ENCODE measurements at regions not wholly inside any gene's neighbourhood (a gene's known extent, or its start where the extent isn't known, plus 50 kb on each side); places are given as distances from the start of the nearest gene placed in this dataset.

GRCh38 chr1:195773931-195774330 lies 834.3 kb downstream of the KCNT2 start:
- no peaks in the 10 kb centered on the region for H3K36me3 Mint-ChIP-seq (ENCODE audit: insufficient read depth, unreplicated experiment)
- H3K9me3 Mint-ChIP-seq (ENCODE audit: unreplicated experiment) = no peaks in the 10 kb centered on the region
- DNase-seq (ENCODE audit: unreplicated experiment) = no peak
- ChIA-PET POLR2A (no interaction called here), CTCF (no interaction called here)
- no peaks in the 10 kb centered on the region for H3K4me1 Mint-ChIP-seq (ENCODE audit: insufficient read depth, unreplicated experiment)
- no TSS peak for BruUV-seq (replicated peaks)
- intact Hi-C loops (cut with micrococcal nuclease) = no loop called here
- H3K4me3 Mint-ChIP-seq (ENCODE audit: unreplicated experiment) = no peak overlapping the region
- no peaks in the 10 kb centered on the region for H3K27me3 Mint-ChIP-seq (ENCODE audit: insufficient read depth, unreplicated experiment)
- no peak for TF ChIP-seq CTCF (IDR thresholded peaks at IDR 0.05; ENCODE audit: unreplicated experiment)
- no peak overlapping the region for H3K27ac Mint-ChIP-seq (ENCODE audit: low read depth, unreplicated experiment)

- TF ChIP-seq CTCF (IDR thresholded peaks at IDR 0.05; ENCODE audit: unreplicated experiment) = no peak
- Mint-ChIP-seq H3K4me1 (ENCODE audit: insufficient read depth, unreplicated experiment) (no peaks in the 10 kb centered on the region), H3K36me3 (ENCODE audit: insufficient read depth, unreplicated experiment) (no peaks in the 10 kb centered on the region), H3K27me3 (ENCODE audit: insufficient read depth, unreplicated experiment) (no peaks in the 10 kb centered on the region), H3K27ac (ENCODE audit: low read depth, unreplicated experiment) (no peak overlapping the region), H3K9me3 (ENCODE audit: unreplicated experiment) (no peaks in the 10 kb centered on the region), H3K4me3 (ENCODE audit: unreplicated experiment) (no peak overlapping the region)
- CTCF ChIA-PET = interaction anchor here (0.6 kb wide), 1 partner anchor 389 kb away, joined by 4 read pairs; no protein-coding TSS in a partner anchor
- no TSS peak for BruUV-seq (replicated peaks)
- no peak for DNase-seq (ENCODE audit: unreplicated experiment)
- intact Hi-C loops (cut with micrococcal nuclease) = no loop called here
- POLR2A ChIA-PET = no interaction called here
Measured at GRCh38 chr1:195769461-195769860, 838.8 kb downstream of the KCNT2 start.

- H3K36me3 Mint-ChIP-seq (ENCODE audit: insufficient read depth, unreplicated experiment) = no peaks in the 10 kb centered on the region
- intact Hi-C loops (cut with micrococcal nuclease) = no loop called here
- no peak for TF ChIP-seq CTCF (IDR thresholded peaks at IDR 0.05; ENCODE audit: unreplicated experiment)
- H3K27ac Mint-ChIP-seq (ENCODE audit: low read depth, unreplicated experiment) = no peak overlapping the region
- no TSS peak for BruUV-seq (replicated peaks)
- H3K27me3 Mint-ChIP-seq (ENCODE audit: insufficient read depth, unreplicated experiment) = no peaks in the 10 kb centered on the region
- DNase-seq (ENCODE audit: unreplicated experiment) = no peak
- POLR2A ChIA-PET = no interaction called here
- peaks cover 3% of the 10 kb centered on the region for H3K4me1 Mint-ChIP-seq (ENCODE audit: insufficient read depth, unreplicated experiment)
- no peaks in the 10 kb centered on the region for H3K9me3 Mint-ChIP-seq (ENCODE audit: unreplicated experiment)
- CTCF ChIA-PET = no interaction called here
- no peak overlapping the region for H3K4me3 Mint-ChIP-seq (ENCODE audit: unreplicated experiment)
Measured at GRCh38 chr1:195768936-195769335, 839.3 kb downstream of the KCNT2 start.

- ChIA-PET POLR2A (no interaction called here), CTCF (no interaction called here)
- TF ChIP-seq CTCF (IDR thresholded peaks at IDR 0.05; ENCODE audit: unreplicated experiment) = no peak
- Mint-ChIP-seq H3K27me3 (ENCODE audit: insufficient read depth, unreplicated experiment) (no peaks in the 10 kb centered on the region), H3K36me3 (ENCODE audit: insufficient read depth, unreplicated experiment) (no peaks in the 10 kb centered on the region), H3K9me3 (ENCODE audit: unreplicated experiment) (no peaks in the 10 kb centered on the region), H3K4me3 (ENCODE audit: unreplicated experiment) (no peak overlapping the region), H3K4me1 (ENCODE audit: insufficient read depth, unreplicated experiment) (peaks cover 6% of the 10 kb centered on the region), H3K27ac (ENCODE audit: low read depth, unreplicated experiment) (no peak overlapping the region)
- no TSS peak for BruUV-seq (replicated peaks)
- DNase-seq (ENCODE audit: unreplicated experiment) = no peak
- intact Hi-C loops (cut with micrococcal nuclease) = no loop called here
Measured at GRCh38 chr1:195768377-195768776, 839.9 kb downstream of the KCNT2 start.
